ENCODE measurements at regions not wholly inside any gene's neighbourhood (a gene's known extent, or its start where the extent isn't known, plus 50 kb on each side); places are given as distances from the start of the nearest gene placed in this dataset.

DNA sequence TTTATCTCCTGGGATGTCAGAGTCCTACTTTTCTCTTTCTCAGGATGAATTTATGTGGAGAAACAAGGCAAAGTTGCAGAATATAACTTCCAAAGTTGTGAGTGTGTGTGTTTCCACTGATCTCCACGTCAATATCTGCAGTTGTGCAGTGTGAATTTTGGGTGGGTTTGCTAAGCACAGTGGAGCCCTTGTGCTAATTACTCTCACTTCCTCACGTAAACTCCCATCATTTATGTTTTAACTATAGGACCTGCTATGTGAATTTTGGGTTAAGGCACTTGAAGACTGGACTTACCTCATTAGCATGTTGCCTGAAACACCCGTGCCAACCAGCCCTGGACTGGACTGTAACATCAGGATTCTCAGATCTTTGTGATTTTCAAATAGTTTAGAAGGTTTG is 51.9 kb upstream of the NPVF start:
- no peak for TF ChIP-seq EZH2 (IDR thresholded peaks at IDR 0.05)
- TF ChIP-seq POLR2AphosphoS5 (IDR thresholded peaks at IDR 0.05; ENCODE audit: borderline replicate concordance, low read depth, low read length): no peak
- TF ChIP-seq FOXP2 (optimal IDR thresholded peaks at IDR 0.05; ENCODE audit: control extremely low read depth, extremely low read length, insufficient read depth): no peak

All from SK-N-MC (cell line).